ENCODE measurements at regions not wholly inside any gene's neighbourhood (a gene's known extent, or its start where the extent isn't known, plus 50 kb on each side); places are given as distances from the start of the nearest gene placed in this dataset.

GRCh38 chr12:84661786-84662185 is 250.8 kb downstream of the SLC6A15 start:
- no peak for DNase-seq

DNA sequence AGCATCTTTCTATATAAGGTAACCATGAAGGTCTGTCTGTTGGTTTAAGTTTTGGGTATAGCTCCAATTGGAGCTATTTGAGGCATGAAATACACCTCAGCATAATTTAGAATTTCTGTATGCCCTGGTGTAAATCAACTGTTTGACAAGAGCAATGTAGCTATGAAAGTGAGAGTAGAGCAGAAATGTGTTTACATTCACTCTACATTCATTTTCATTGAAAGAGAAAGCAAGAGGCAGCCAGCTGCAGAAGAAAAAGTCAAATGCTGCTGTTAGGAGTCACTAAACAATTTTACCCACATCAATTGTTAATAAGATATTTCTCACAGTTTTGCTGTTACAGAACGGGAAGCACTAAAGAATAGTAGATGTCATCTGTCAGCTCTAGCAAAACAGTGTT is 252.5 kb downstream of the SLC6A15 start:
- no peak for DNase-seq

DNA sequence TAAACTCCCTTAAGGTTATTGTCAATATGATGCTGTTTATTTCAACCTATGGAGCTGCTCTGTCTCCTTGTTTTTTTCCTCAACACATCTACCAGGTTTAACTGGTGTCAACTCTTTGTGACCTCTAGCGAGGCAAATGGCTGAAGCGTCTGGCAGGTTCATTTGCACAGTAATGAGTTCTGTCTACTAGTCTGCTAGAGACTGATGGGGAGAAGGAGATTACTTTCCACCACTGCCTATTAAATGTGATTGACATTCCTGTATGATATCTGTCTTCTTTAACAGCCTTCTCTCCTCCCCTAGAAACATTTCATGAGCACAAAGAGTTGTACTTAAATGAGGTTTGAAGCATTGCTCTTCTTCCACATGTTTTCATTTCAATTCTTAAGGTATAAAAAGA is 253.7 kb downstream of the SLC6A15 start:
- no peak for DNase-seq

DNA sequence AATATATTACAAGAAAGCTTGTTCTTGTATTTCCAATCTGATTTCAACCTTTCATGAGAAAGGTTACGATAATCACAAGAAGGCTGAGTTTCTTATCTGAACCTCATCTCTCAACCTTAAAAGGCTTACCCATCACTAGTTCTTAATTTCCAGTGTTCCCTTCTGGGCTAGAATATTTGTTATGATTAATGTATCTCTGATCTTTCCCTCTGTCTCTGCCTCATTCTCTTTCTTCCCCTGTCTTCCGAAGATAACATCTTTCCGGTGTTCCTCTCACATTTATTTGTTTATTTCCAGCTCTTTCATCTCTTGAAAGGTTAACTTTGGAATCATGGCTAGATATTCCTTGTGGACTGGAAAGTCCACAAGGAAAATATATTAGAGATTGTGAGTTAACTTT is 255.9 kb downstream of the SLC6A15 start:
- DNase-seq: no peak

GRCh38 chr12:84653482-84653881 is 259.1 kb downstream of the SLC6A15 start:
- no peak for DNase-seq

- DNase-seq: no peak
Measured at GRCh38 chr12:84648425-84648824, 264.2 kb downstream of the SLC6A15 start.

- no peak for DNase-seq
Measured at GRCh38 chr12:84644908-84645307, 267.7 kb downstream of the SLC6A15 start.

DNA sequence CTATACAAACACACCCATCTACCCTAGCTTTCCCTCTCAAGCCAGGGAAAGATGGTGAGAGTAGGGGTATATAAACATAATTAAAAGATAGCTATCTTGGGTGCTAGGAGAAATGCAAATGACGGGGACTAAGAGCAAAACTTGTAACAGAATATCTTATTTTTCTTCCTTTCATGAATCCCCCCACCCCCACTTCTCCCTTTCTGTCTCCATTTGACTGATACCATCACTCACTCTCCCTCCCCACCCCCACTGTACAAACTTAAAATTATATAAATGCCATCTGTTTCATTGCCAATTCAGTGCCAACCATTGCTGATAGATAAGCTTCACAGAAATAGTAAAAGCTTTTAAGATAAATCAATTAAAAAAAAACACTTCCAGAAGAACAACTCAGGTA is 268.6 kb downstream of the SLC6A15 start:
- DNase-seq: no peak

DNA sequence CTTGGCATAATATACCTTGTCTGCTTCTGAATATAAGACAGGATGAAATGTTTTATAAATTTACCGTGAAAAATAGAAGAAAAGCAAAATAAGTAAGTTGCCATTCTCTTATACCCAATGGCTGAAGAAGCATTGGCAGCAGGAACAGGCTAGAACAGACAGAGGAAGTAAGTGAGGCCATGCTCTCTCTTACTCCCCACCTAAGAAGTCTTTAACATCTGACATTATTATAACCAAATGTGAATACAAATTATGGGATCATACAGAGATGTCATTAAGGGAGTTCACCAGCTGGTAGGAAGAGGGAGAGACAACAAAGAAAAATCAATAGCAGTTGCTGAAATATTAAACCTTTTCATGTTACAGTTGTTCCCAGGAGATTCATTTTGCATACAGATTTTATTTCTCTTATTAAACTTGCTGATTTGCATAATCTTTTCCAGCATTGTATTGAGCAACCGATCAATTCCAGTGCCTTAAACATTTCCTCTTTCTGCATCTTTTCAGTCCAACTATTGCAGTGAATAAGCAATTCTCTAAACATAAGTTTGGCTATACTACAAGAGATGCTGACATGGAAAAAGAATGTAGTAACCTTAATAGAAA is 270.6 kb downstream of the SLC6A15 start:
- no peak for DNase-seq

GRCh38 chr12:84638811-84639368 is 273.7 kb downstream of the SLC6A15 start:
- DNase-seq: no peak

GRCh38 chr12:84637926-84638325 is 274.7 kb downstream of the SLC6A15 start:
- DNase-seq: no peak

- DNase-seq: no peak
Measured at GRCh38 chr12:84636801-84637290, 275.8 kb downstream of the SLC6A15 start.

- no peak for DNase-seq
Measured at GRCh38 chr12:84634526-84634925, 278.1 kb downstream of the SLC6A15 start.

DNA sequence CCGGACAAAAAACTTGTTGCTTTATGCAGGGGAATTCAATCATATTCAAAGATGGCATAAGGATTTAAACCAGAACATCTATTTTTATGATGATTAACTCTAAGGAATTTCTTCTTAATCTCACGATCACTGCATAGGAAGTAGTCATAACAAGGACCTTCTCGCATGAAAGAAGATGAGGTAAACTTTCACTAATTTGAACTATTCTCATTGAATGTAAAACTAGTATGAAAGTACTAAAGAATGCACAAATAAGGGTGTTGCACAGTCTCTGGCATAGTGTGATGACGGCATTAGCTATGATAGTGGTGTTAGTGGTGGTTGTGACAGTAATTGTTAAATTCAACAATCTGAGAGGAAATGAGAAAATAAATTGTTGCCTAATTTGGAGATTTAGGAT is 280.0 kb downstream of the SLC6A15 start:
- no peak for DNase-seq

DNA sequence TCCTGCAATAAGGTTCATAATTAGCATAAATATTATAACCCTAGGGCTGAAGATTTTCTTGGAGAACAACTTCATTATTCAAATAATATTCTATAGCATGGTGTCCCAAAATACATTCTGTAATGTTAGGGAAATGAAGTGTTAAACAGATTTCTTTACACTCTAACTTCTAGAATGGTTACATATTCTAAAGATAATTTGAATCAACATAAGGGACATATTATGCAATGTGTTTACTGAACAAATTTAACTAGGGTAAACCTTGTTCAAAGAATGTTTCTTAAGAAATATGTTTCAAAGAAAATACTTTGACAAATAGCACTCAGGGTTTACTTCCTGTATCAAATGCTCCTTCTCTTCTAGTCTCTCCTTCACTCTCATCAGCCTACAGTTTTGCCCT is 281.6 kb downstream of the SLC6A15 start:
- DNase-seq: no peak

DNA sequence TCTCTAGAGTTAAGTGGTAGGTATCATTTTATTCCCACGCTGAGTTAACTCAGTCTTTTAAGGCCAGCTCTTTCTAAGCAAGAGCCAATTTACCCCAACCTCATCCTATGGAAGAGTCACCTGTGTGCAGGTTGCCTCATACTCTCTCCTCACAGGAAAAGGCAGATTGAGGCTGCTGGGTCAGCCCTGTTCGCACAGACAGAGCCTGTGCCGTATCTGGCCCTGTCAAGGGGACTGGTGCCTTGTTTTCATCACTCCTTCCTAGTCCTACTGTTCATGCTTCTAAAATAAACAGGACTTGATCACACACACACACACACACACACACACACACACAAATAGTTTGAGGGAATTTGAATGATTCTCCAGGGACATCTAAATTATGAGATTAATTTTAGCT is 285.0 kb downstream of the SLC6A15 start:
- no peak for DNase-seq

GRCh38 chr12:84624601-84625000 is 288.0 kb downstream of the SLC6A15 start:
- no peak for DNase-seq

GRCh38 chr12:84619053-84619571 is 293.5 kb downstream of the SLC6A15 start:
- no peak for DNase-seq

DNA sequence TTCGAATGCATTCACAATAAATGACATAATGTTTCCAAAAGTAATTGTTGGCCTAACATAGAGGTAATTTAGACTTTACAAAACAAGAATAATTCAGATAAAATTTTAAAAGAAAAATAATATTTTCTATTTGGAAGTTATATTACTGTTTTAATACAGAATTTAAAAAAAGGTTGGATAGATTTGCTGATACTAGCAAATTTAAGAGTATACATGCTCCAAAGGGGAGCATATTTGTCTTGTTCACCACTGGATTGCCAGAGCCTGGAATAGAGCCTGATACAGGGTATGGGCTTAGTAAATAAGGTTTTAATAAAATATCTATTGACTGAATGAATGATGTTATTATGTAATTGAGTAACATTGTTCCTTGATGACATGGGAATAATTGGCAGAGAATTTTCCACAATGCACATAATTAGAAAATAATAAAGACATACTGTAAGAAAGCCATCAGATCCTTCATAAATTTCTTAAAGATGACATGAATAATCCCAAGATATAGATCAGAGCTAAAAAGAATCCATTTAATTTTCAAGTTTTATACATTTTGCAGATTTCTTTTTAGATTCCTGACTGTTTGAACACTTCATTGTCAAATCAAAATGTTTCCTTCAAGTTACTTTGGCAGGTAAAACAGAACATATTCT is 305.3 kb downstream of the SLC6A15 start:
- DNase-seq: no peak

GRCh38 chr12:84605983-84606382 is 306.6 kb downstream of the SLC6A15 start:
- no peak for DNase-seq

GRCh38 chr12:84604551-84604950 is 308.0 kb downstream of the SLC6A15 start:
- DNase-seq: no peak

DNA sequence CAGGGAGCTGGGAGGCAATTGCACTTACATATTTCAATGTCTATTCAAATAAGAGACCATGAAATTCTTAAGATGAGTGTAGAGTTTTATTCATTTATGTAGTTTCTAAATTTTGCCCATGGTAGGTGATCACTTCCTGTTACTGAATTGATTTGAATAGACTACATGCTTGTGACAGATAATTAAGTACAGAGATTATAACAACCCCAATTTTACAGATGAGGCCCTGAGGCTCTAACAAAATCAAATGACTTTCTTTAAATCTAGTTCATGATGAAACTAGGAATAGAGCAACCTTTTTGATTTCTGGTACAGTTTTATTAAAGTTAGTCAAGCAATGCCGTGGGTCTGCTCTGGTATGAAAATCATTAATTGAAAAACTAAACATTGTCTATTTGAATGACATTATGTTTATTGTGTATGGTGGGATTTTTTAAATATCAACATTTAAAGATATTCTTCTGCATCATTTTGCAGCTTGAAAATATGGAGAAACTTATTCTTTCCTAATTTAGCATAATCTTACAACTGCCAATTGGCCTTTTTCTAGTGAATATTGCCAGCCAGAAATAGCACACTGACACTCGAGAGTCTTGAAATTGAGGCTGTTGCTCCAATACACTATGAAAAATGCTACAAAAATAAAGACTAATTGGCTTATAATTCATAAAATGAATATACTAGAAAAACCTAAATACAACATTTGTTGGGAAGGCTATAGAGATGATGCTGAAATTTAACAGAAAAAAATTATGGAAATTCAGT is 308.9 kb downstream of the SLC6A15 start:
- DNase-seq: no peak

GRCh38 chr12:84601483-84601882 is 311.1 kb downstream of the SLC6A15 start:
- DNase-seq: no peak

Measured in inflammatory macrophage (primary cell).